Body of pancreas (tissue), 4 donors: ENCODE measurements at regions not wholly inside any gene's neighbourhood (a gene's known extent, or its start where the extent isn't known, plus 50 kb on each side); places are given as distances from the start of the nearest gene placed in this dataset.

ENCODE experiments used
- POLR2A ChIP-seq, 3 donors: fragments of 450-650 bp; IDR thresholded peaks; one replicate each; pipeline ENCODE4 v1.6.1; 2016; ENCODE audit warnings: antibody characterized with exemption in 3 of 3, mild to moderate bottlenecking in 2 of 3
- TF ChIP-seq, protein P1 (sequence below), 7 experiments: fragments of 450-650 bp in 4 of 7; fragments of 200-600 bp in 3 of 7; sonication (generic) in 3 of 7; IDR thresholded peaks; one replicate each; pipeline ENCODE4 v1.5.1; 2016 to 2019; ENCODE audit warnings: antibody characterized with exemption in 7 of 7

DNA sequence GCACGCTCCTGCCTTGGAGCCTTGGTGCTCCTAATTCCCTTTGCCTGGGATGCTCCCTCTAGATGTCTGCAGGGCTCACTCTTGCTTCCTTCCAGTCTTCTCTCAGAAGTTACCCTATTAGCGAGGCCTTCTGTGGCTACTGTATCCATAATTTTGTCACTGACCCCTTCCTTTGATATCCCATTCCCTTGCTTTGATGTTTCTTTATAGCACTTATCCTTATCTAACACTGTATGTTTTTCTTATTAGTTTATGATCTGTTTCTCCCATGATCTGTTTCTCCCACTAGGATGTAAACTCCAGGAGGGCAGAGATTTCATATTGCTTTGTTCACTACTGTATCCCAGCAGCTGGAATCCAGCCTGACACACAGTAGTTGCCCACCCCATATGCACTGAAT, 263.4 kb downstream of the FOXD2 start:
- TF ChIP-seq, protein P1, sequence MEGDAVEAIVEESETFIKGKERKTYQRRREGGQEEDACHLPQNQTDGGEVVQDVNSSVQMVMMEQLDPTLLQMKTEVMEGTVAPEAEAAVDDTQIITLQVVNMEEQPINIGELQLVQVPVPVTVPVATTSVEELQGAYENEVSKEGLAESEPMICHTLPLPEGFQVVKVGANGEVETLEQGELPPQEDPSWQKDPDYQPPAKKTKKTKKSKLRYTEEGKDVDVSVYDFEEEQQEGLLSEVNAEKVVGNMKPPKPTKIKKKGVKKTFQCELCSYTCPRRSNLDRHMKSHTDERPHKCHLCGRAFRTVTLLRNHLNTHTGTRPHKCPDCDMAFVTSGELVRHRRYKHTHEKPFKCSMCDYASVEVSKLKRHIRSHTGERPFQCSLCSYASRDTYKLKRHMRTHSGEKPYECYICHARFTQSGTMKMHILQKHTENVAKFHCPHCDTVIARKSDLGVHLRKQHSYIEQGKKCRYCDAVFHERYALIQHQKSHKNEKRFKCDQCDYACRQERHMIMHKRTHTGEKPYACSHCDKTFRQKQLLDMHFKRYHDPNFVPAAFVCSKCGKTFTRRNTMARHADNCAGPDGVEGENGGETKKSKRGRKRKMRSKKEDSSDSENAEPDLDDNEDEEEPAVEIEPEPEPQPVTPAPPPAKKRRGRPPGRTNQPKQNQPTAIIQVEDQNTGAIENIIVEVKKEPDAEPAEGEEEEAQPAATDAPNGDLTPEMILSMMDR (IDR thresholded peaks at IDR 0.05), result no peak
- no peak for TF ChIP-seq POLR2A (IDR thresholded peaks at IDR 0.05)
